ENCODE measurements at regions not wholly inside any gene's neighbourhood (a gene's known extent, or its start where the extent isn't known, plus 50 kb on each side); places are given as distances from the start of the nearest gene placed in this dataset.

DNA sequence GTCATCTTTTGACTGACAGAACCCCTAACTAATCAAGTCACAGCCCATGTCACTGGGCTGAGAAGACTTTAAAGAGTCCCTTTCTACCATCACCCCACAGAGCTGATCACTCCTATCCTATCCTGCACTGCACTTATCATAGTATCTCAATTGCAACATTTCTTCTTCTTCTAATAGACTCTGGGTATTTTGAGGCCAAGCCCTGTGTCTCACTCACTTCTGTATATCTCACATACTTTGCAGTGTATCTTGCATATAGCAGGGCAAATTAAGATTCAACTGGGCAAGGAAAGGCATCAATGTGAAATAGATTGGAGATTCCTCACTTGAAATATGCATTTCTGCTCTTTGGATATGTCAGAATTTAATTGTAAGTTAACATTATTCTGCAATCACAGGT, 531.5 kb upstream of the SLIT2 start:
- Histone ChIP-seq H3K4me3 (no peak overlapping the region), H3K27me3 (replicated peaks; ENCODE audit: insufficient read depth) (no peaks in the 10 kb centered on the region), H3K36me3 (no peaks in the 10 kb centered on the region), H3K9me3 (no peaks in the 10 kb centered on the region), H3K27ac (no peak overlapping the region), H3K4me1 (ENCODE audit: control insufficient read depth in 1 of 2, low read depth in 2 of 2) (no peaks in the 10 kb centered on the region)
- no peak for ATAC-seq (ENCODE audit: insufficient number of reproducible peaks, low FRiP score, low read depth)
- DNase-seq (ENCODE audit: low spot score), result no peak
- TF ChIP-seq, protein P1, sequence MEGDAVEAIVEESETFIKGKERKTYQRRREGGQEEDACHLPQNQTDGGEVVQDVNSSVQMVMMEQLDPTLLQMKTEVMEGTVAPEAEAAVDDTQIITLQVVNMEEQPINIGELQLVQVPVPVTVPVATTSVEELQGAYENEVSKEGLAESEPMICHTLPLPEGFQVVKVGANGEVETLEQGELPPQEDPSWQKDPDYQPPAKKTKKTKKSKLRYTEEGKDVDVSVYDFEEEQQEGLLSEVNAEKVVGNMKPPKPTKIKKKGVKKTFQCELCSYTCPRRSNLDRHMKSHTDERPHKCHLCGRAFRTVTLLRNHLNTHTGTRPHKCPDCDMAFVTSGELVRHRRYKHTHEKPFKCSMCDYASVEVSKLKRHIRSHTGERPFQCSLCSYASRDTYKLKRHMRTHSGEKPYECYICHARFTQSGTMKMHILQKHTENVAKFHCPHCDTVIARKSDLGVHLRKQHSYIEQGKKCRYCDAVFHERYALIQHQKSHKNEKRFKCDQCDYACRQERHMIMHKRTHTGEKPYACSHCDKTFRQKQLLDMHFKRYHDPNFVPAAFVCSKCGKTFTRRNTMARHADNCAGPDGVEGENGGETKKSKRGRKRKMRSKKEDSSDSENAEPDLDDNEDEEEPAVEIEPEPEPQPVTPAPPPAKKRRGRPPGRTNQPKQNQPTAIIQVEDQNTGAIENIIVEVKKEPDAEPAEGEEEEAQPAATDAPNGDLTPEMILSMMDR (IDR thresholded peaks at IDR 0.05), result no peak

DNA sequence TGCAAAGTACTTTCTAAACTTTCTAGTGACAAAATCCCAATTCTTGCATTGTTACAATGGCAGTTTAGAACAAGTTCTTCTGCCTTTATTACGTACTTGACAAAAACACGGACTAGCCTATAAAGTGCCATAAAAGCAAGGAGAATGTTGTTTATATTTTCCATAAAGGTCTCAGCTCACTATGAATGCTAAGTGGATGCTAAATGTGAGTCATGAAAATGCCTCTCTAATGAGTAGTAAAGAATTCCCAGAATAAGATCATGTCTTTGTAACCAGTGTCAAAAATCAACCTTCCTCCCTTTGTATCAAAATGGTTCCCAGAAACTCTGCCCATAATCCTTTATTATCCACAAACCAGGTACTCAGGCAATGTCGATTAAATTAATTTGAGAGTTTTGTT, 539.8 kb upstream of the SLIT2 start:
- Histone ChIP-seq H3K9me3 (no peaks in the 10 kb centered on the region), H3K36me3 (no peaks in the 10 kb centered on the region), H3K27me3 (replicated peaks; ENCODE audit: insufficient read depth) (no peaks in the 10 kb centered on the region), H3K27ac (no peak overlapping the region), H3K4me1 (ENCODE audit: control insufficient read depth in 1 of 2, low read depth in 2 of 2) (no peaks in the 10 kb centered on the region), H3K4me3 (no peak overlapping the region)
- TF ChIP-seq, protein P1 (IDR thresholded peaks at IDR 0.05), result no peak
- ATAC-seq (ENCODE audit: insufficient number of reproducible peaks, low FRiP score, low read depth), result no peak
- DNase-seq (ENCODE audit: low spot score), result no peak

DNA sequence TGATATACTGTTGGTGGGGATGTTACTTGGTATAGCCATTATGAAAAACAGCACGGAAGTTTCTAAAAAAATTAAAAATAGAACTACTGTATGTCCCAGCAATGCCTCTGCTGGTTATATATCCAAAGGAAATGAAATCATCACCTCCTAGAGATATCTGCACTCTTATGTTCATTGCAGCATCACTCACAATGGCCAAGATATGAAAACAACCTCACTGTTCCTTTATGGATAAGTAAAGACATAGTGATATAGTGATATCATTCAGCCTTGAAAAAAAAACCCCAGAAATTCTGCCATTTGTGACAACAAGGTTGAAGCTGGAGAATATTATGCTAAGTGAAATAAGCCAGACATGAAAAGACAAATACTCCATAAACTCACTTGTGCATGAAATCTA, 543.8 kb upstream of the SLIT2 start:
- Histone ChIP-seq H3K4me1 (ENCODE audit: control insufficient read depth in 1 of 2, low read depth in 2 of 2) (no peaks in the 10 kb centered on the region), H3K36me3 (no peaks in the 10 kb centered on the region), H3K9me3 (no peaks in the 10 kb centered on the region), H3K4me3 (no peak overlapping the region), H3K27ac (no peak overlapping the region), H3K27me3 (replicated peaks; ENCODE audit: insufficient read depth) (no peaks in the 10 kb centered on the region)
- TF ChIP-seq, protein P1 (IDR thresholded peaks at IDR 0.05), result no peak
- no peak for DNase-seq (ENCODE audit: low spot score)
- ATAC-seq (ENCODE audit: insufficient number of reproducible peaks, low FRiP score, low read depth), result no peak

DNA sequence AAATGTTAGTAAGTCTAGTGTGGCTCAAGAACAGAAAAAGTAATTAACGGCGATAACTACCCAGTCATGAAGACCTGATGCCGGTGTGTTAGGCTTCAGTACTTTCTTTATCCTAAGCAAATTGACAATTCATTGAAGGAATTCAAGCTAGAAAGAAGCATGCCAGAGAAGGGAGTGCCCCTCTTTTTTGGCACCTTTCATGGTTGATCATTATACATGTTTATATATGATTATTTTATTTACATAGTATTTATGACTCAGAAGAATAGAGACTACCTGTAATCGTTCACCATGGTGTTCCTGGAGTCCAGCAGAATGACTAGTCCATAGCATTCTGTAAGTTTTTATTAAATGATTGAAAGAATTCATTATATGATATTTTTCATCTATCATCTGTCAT, 548.3 kb upstream of the SLIT2 start:
- Histone ChIP-seq H3K9me3 (no peaks in the 10 kb centered on the region), H3K4me3 (no peak overlapping the region), H3K4me1 (ENCODE audit: control insufficient read depth in 1 of 2, low read depth in 2 of 2) (no peaks in the 10 kb centered on the region), H3K36me3 (no peaks in the 10 kb centered on the region), H3K27me3 (replicated peaks; ENCODE audit: insufficient read depth) (no peaks in the 10 kb centered on the region), H3K27ac (no peak overlapping the region)
- DNase-seq (ENCODE audit: low spot score), result no peak
- no peak for ATAC-seq (ENCODE audit: insufficient number of reproducible peaks, low FRiP score, low read depth)
- TF ChIP-seq, protein P1 (IDR thresholded peaks at IDR 0.05), result no peak

DNA sequence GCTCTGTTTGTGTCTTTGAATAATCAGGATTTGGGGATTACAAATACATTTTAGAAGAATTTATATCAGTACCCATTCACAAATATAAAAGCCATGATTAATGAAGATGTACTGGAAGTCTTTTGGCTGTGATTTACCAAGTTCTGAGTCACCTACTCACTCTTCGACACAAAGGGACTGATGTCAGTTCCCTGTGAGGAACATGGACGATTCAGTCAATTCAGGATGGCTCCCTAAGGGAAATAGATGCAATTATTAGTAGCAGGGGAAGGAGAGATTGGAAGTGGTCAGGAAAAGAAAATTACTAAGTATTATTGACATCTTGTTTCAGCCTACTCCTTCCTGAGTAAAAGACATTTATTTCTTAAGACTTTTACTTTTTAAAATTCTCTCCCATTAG, 550.7 kb upstream of the SLIT2 start:
- H3K36me3 ChIP-seq, result no peaks in the 10 kb centered on the region
- H3K27ac ChIP-seq, result no peak overlapping the region
- DNase-seq (ENCODE audit: low spot score), result no peak
- ATAC-seq (ENCODE audit: insufficient number of reproducible peaks, low FRiP score, low read depth), result no peak
- H3K4me3 ChIP-seq, result no peak overlapping the region
- H3K9me3 ChIP-seq, result no peaks in the 10 kb centered on the region
- H3K4me1 ChIP-seq (ENCODE audit: control insufficient read depth in 1 of 2, low read depth in 2 of 2), result no peaks in the 10 kb centered on the region
- H3K27me3 ChIP-seq (replicated peaks; ENCODE audit: insufficient read depth), result no peaks in the 10 kb centered on the region
- TF ChIP-seq, protein P1 (IDR thresholded peaks at IDR 0.05), result no peak
